ENCODE measurements at regions not wholly inside any gene's neighbourhood (a gene's known extent, or its start where the extent isn't known, plus 50 kb on each side); places are given as distances from the start of the nearest gene placed in this dataset.

DNA sequence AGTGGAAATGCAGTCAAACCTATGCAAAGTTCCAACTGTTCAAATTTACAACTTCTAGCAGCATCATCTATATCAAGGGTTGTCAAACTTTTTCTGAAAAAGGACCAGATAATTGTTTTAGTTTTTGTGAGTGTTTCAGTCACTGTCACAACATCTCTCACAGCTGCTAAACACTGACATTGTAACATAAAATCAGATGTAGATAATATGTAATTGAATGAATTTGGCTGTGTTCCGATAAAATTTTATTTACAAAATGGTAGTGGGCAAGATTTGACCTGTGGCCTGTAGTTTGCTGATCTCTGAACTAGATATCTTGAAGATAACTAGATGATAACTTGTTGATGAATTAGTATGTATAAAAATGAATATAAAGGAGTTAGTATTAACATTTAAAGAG, 1679.1 kb upstream of the PCDH20 start:
- DNase-seq: no peak

DNA sequence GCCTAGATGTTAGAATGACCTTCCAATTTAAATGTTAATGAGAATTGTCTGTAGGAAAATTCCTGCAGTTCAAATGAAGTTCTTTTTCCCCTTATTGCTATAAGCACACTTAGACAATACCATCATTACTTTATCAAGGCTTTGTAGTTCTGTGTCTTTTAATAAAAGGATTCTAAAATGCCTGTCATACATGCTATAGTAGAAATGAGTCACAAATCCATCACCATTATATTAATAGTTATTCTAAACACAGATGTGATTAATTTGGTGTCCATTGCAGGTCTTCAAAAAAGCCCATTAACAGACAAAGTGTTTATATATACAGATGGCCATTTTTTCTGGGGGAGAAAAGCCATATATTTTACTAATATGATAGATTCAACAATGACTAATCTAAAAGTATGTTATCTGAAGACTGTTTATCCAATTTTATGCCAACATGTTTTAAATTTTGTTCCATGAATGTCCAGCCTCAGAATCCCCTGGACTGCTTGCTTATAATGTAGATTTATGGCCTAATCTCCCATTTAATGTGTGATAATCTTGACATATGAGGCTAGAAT, 1678.3 kb upstream of the PCDH20 start:
- DNase-seq: no peak

GRCh38 chr13:63092456-63092855, 1676.8 kb upstream of the PCDH20 start:
- no peak for DNase-seq

DNA sequence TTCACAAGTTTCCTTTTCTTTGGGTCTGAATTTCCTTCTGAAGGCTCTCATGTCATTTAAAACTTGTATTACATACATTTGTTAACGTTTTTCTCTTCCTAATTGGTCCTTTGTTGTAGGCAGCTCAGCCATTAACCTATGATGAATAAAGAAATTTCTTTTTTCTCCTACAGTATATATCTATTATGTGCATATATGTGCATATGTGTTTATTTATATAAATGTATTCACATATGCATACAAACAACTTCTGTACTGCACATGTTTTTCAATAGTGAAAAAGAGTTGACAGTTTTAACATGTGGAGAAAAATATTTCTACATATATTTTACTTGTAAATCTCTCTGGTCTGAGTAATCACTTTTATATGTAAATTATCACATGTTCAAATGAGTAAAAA, 1674.9 kb upstream of the PCDH20 start:
- DNase-seq: no peak

GRCh38 chr13:63088226-63088625, 1672.6 kb upstream of the PCDH20 start:
- no peak for DNase-seq

GRCh38 chr13:63086286-63086685, 1670.6 kb upstream of the PCDH20 start:
- no peak for DNase-seq

DNA sequence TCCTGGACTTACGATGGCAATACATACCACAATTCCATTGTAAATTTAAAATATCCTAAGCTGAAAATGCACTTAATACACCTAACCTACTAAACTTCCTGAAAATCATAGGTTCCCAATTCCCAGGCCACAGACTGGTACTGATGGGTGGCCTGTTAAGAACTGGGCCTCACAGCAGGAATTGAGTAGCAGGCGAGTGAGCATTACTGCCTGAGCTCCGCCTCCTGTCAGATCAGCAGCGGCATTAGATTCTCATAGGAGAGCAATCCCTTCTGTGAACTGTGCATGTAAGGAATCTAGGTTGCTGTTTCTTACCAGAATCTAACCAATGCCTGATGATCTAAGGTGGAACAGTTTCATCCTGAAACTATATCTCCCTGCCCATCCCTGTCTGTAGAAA, 1670.2 kb upstream of the PCDH20 start:
- DNase-seq: no peak

DNA sequence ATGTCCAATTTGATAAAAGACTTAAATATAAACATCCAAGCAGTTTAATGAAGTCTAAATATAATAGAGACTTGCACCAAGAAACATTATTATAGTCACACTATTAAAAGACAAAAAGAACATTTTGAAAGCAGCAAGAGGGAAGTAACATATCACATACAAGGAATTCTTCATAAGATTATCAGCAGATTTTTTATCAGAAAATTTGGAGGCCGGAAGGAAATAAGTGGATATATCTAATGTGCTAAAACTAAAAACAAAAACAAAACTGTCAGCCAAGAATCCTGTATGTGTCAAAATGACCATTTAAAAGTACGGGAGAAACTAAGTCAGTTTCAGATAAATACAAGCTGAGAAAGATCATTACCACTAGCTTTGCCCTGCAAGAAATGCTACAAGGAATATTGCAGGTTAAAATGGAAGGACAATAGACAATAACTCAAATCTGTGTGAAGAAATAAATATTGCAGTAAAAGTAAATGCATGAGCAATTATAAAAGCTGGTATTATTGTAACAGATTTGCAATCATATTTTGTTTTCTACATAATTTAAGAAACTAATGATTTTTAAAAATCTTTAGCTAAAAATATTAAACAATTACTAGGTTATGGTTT, 1665.9 kb upstream of the PCDH20 start:
- DNase-seq: no peak

DNA sequence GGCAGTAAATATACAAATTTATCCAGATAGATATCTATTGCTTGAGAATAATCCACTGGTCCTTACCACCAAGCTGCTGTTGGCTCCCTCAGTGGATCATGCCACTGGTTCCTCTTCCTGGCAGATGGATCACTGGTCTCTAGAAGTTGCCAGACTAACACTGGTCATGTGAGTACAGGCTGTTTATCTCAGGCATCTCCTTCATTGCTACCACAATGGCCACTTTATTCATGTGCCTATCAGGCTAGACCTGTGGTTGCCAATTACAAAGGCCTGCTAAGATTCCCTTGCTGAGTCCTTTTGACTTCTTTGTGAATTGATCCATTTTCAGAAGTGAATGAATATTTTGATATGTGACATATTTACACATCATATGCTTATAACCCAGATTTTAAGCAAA, 1659.5 kb upstream of the PCDH20 start:
- DNase-seq: no peak

DNA sequence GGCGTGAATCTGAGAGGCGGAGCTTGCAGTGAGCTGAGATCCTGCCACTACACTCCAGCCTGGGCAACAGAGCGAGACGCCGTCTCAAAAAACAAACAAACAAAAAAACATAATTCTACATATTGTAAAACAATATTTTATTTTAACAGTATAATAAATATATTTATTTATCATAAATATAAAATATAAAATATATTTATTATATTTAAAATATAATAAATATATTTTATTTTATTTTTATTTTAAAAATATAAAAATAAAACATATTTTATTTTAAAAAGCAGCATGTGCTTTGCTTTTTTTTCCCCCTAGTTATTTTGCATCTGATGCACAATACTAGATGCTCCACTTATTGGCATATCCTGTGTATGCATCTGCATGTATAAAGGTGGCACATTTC, 1634.6 kb upstream of the PCDH20 start:
- DNase-seq: no peak

GRCh38 chr13:63048653-63049052, 1633.0 kb upstream of the PCDH20 start:
- DNase-seq: no peak

DNA sequence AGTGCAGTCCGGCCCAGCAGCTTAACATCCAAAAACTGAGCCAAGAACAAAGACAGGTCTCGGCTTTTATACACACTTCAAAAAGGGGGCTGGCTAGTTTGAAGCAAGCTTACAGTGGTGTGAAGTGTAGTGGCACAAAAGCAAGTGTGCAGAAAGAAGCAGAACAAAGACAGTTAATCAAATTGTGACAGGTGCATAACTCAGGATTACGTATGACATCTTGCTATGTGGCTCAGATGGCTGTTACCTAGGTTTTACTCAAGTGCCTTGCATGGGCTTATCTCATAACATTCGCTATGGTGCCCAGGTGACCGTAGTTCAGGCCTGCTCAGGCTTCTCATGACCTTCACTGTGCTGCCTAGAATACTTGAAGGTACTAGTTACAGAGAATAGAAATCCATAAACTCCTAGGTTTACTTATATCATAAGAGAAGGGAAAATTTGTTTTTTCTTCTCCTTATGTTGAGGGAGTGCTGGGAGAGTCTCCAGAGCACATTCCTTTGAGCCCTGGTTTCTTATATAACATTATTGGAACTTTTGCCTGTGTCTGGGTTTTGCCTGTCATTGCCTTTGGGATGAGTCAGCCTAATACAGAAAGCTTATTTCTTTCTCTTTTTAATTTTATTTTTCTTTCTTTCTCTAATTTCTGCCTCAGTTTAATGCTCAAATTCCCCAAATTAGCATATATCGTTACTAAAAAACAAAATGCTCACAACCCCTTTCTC, 1629.1 kb upstream of the PCDH20 start:
- DNase-seq: no peak

GRCh38 chr13:63042686-63043085, 1627.0 kb upstream of the PCDH20 start:
- no peak for DNase-seq

DNA sequence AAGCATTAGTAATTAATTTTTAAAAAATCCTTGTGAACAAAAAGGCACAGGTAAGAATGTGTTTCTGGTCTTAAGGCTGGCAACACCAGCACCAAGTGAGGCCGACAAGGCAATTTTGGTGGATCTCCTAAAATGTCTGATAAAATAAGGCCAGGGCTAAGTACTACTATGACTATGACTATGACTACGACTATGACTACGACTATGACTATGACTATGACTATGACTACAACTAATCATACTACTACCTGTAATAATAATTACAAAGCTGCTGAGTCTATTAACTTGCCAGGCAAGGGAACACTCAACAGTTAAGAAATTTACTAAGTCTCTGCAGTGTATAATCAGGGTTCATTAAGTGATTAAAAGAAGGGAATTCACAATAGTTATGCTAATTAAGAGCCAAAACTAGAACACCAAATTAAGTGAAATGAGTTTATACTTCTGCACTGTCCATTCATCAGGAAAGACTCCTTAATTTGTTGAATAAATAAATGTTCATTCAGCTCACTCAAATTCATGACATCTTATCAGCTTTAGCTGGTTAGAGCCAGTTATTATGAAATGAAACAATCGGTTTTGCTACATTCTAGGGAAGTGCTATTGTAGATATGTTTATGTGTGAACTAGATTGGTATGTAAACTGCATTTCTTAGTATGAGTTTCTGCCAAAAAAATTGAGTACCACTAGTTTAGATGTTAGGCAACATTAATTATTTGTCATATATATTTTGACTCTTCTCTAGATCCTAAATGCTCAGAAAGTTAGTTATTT, 1626.2 kb upstream of the PCDH20 start:
- DNase-seq: no peak

- DNase-seq: no peak
These were observed 1610.7 kb upstream of the PCDH20 start for GRCh38 chr13:63026285-63026797.

DNA sequence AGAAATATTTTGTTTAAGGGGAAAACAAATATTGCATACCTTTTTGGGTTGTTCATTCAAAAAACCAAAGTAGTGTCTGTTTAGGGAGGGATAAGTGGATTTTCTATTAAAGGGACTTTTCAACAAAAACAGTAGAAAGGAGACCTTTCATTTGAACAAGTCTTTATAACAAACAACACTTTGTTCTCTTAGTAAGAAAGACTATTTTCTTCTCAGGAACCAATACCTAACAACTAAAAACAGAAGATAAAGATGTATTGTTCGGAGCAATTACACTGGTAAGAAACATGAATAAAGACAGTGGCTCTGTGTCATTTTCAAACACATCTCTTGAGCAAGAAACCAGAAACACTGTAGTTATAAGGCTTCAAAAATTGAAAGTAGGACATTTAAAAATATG, 1610.1 kb upstream of the PCDH20 start:
- no peak for DNase-seq

GRCh38 chr13:63024458-63024857, 1608.8 kb upstream of the PCDH20 start:
- no peak for DNase-seq

DNA sequence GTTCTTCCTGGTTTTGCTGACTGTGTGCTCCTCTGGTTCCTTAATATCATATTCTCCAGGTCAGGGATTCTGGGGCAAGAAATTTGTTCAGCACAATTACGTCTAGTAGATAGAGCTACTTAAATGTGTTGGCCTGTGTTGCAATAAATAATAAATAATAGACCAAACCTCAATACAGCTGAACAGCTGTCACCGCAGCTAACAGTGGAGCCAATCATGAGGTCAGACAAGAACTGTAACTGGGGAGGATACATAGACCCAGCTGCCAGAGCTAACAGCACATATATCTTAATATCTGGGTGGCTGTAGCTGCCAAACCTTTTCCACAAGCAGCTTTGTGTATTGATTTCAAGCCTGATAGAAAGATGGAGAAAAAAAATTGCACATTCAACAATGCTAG, 1596.3 kb upstream of the PCDH20 start:
- no peak for DNase-seq

DNA sequence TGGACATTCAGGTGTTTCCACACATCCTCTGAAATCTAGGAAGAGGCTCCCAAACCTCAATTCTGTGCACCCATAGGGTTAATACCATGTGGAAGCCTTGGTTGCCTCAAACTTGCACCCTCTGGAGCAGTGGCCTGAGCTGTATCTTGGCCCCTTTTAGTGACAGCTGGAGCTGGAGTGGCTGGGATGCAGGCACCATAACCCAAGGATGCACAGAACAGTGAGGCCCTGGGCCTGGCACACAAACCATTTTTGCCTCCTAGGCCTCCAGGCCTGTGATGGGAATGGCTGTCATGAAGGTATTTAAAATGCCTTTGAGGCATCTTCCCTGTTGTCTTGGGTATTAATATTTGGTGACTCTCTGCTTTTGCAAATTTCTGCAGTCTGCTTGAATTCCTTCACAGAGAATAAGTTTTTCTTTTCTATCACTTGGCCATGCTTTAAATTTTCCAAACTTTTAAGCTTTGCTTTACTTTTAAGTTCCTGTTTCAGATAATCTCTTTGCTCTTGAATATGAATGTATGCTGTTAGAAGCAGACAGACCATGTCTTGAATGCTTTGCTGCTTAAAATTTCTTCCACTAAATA, 1594.5 kb upstream of the PCDH20 start:
- no peak for DNase-seq

DNA sequence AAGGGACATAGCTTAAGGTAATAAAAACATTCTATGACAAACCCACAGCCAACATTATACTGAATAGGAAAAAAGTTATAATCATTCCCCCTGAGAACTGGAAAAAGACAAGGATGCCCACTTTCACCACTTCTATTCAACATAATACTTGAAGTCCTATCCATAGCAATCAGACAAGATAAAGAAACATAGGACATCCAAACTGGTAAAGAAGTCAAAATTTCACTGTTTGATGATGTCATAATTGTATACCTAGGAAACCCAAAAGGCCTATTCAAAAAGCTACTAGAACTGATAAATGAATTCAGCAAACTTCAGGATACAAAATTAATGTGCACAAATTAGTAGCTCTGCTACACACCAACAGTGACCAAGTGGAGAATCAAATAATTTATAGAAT, 1590.0 kb upstream of the PCDH20 start:
- no peak for DNase-seq

DNA sequence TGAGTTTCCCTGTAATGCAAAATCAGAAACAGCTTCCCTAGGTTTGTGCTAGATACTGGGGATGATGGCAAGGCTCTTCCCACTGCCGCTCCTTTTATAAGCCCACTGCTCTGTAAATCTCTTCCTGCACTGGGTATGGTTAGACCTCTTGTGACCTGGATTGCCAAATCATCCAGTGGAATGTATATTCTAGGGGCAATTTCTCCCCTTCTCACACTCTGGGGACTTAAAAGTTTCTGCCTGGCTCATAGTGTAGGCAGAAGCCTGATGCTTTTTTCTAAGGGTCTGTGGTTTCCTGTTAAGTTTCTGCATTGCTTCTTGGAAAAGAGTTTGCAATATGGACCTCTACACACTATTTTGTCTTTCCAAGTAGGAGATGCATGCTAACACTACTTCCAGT, 1582.0 kb upstream of the PCDH20 start:
- DNase-seq: no peak

GRCh38 chr13:62997038-62997599, 1581.5 kb upstream of the PCDH20 start:
- no peak for DNase-seq

- DNase-seq: no peak
These were observed 1558.2 kb upstream of the PCDH20 start for GRCh38 chr13:62973804-62974203.
